Mesothelial cell of epicardium (in vitro differentiated cells): ENCODE measurements at regions not wholly inside any gene's neighbourhood (a gene's known extent, or its start where the extent isn't known, plus 50 kb on each side); places are given as distances from the start of the nearest gene placed in this dataset.

Experiments used
- DNase-seq, 2 experiments: peaks; one replicate each; pipeline ENCODE4 v3.0.0; 2021; ENCODE audit warnings: low spot score in 2 of 2; ENCODE audit not compliant: unreplicated experiment in 2 of 2
- H3K27ac Mint-ChIP-seq: 2 replicates; pipeline ENCODE4 v1.8.0; 2021; ENCODE audit warnings: mixed read lengths
- H3K27me3 Mint-ChIP-seq: 2 replicates; pipeline ENCODE4 v1.8.0; 2021; ENCODE audit warnings: low read depth, mixed read lengths
- H3K36me3 Mint-ChIP-seq: 2 replicates; pipeline ENCODE4 v1.8.0; 2021; ENCODE audit warnings: mixed read lengths
- H3K4me1 Mint-ChIP-seq: 2 replicates; pipeline ENCODE4 v1.8.0; 2021; ENCODE audit warnings: mixed read lengths
- H3K4me3 Mint-ChIP-seq: 2 replicates; pipeline ENCODE4 v1.8.0; 2021; ENCODE audit warnings: mild to moderate bottlenecking, moderate library complexity, mixed read lengths
- H3K9me3 Mint-ChIP-seq: 2 replicates; pipeline ENCODE4 v1.8.0; 2021; ENCODE audit warnings: mixed read lengths
- TF ChIP-seq, protein P1 (sequence below): fragments of 200-600 bp; sonication (generic); IDR thresholded peaks from one replicate; pipeline ENCODE4 v1.5.0; 2021; ENCODE audit warnings: antibody characterized with exemption; ENCODE audit not compliant: unreplicated experiment

GRCh38 chr12:46919666-46920400 is 94.0 kb upstream of the SLC38A4 start:
- peaks cover 12% of the 10 kb centered on the region for H3K9me3 Mint-ChIP-seq
- H3K27me3 Mint-ChIP-seq, result no peaks in the 10 kb centered on the region
- H3K4me3 Mint-ChIP-seq, result no peak overlapping the region
- no peaks in the 10 kb centered on the region for H3K4me1 Mint-ChIP-seq
- TF ChIP-seq, protein P1, sequence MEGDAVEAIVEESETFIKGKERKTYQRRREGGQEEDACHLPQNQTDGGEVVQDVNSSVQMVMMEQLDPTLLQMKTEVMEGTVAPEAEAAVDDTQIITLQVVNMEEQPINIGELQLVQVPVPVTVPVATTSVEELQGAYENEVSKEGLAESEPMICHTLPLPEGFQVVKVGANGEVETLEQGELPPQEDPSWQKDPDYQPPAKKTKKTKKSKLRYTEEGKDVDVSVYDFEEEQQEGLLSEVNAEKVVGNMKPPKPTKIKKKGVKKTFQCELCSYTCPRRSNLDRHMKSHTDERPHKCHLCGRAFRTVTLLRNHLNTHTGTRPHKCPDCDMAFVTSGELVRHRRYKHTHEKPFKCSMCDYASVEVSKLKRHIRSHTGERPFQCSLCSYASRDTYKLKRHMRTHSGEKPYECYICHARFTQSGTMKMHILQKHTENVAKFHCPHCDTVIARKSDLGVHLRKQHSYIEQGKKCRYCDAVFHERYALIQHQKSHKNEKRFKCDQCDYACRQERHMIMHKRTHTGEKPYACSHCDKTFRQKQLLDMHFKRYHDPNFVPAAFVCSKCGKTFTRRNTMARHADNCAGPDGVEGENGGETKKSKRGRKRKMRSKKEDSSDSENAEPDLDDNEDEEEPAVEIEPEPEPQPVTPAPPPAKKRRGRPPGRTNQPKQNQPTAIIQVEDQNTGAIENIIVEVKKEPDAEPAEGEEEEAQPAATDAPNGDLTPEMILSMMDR, result no peak
- no peak overlapping the region for H3K27ac Mint-ChIP-seq
- H3K36me3 Mint-ChIP-seq, result no peaks in the 10 kb centered on the region
- DNase-seq, result no peak

GRCh38 chr12:46920499-46920898 is 94.7 kb upstream of the SLC38A4 start:
- no peak for DNase-seq
- TF ChIP-seq, protein P1, result no peak
- H3K4me1 Mint-ChIP-seq, result no peaks in the 10 kb centered on the region
- no peak overlapping the region for H3K4me3 Mint-ChIP-seq
- H3K27ac Mint-ChIP-seq, result no peak overlapping the region
- no peaks in the 10 kb centered on the region for H3K36me3 Mint-ChIP-seq
- no peaks in the 10 kb centered on the region for H3K27me3 Mint-ChIP-seq
- peaks cover 12% of the 10 kb centered on the region for H3K9me3 Mint-ChIP-seq

DNA sequence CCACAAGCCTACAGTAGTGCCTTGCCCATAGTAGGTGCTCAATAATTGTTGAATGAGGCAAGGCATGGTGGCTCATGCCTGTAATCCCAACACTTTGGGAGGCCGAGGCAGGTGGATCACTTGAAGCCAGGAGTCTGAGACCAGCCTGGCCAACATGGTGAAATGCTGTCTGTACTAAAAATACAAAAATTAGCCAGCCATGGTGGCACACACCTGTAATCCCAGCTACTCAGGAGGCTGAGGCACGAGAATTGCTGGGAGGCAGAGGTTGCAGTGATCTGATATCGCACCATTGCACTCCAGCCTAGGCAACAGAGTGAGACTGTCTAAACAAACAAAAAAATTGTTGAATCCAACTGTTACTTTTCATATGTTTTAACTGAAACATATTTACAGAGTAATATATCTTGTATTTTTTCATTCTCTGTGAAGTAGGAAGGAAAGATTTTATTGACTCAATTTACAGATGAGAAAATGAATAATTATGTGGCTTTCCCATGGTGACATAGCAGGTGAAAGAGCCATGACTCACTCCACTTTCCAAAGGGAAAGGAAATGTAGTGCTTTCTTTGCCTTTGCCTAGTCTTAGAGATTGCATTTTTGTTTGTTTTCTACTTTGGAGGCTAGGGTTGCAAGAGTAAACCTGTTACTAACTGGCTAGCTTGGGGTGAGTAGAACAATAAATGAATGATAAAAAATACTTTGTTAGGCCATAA is 95.4 kb upstream of the SLC38A4 start:
- Mint-ChIP-seq H3K27ac (no peak overlapping the region), H3K27me3 (no peaks in the 10 kb centered on the region), H3K9me3 (peaks cover 12% of the 10 kb centered on the region), H3K4me3 (no peak overlapping the region), H3K36me3 (no peaks in the 10 kb centered on the region), H3K4me1 (no peaks in the 10 kb centered on the region)
- TF ChIP-seq, protein P1, result no peak
- no peak for DNase-seq

DNA sequence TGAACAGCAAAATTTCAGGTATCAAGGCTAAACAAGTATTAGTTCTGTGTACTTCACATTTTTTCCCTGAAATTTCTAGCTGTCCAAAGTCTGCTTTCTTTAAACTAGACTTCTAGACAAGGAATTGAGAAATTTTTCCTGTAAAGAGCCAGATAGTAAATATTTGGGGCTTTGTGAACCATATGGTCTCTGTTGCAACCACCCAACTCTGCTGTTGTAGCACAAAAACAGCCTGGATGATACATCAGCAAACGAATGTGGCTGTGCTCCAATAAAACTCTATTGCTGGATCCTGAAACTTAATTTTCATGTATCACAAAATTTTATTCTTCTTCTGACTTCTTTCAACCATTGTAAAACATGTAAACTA is 96.0 kb upstream of the SLC38A4 start:
- no peak overlapping the region for H3K27ac Mint-ChIP-seq
- no peaks in the 10 kb centered on the region for H3K27me3 Mint-ChIP-seq
- H3K4me3 Mint-ChIP-seq, result no peak overlapping the region
- no peaks in the 10 kb centered on the region for H3K36me3 Mint-ChIP-seq
- TF ChIP-seq, protein P1, result no peak
- H3K4me1 Mint-ChIP-seq, result no peaks in the 10 kb centered on the region
- DNase-seq, result no peak
- H3K9me3 Mint-ChIP-seq, result peaks cover 12% of the 10 kb centered on the region

DNA sequence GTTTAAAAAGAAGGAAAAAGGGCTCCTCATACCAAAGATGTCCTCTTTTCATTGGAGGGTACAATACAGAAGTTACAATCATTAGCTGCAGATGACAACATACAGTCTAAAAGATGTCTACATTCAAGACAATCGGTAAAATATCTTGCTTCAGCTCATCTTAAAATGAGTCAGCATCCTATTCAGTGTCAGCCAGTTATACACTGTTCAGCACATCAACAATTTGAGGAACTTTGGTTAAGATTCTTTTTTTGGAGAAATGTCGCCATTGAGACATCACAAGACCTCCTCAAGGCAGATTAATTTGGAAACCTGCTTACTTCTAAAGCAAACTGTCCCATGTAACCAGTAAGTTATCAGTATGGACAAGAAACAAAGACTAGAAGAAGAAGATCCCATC is 100.7 kb upstream of the SLC38A4 start:
- DNase-seq, result no peak
- Mint-ChIP-seq H3K9me3 (peaks cover 6% of the 10 kb centered on the region), H3K4me3 (no peak overlapping the region), H3K27ac (no peak overlapping the region), H3K36me3 (peaks cover under 1% of the 10 kb centered on the region), H3K4me1 (no peaks in the 10 kb centered on the region), H3K27me3 (no peaks in the 10 kb centered on the region)
- TF ChIP-seq, protein P1, result no peak
